A673 (cell line): ENCODE measurements at regions not wholly inside any gene's neighbourhood (a gene's known extent, or its start where the extent isn't known, plus 50 kb on each side); places are given as distances from the start of the nearest gene placed in this dataset.

Experiments
- CTCF ChIP-seq: fragments of 300-800, 200-600 bp; sonication (generic); conservative IDR thresholded peaks from 2 replicates; pipeline ENCODE4 v1.5.1; 2017; ENCODE audit warnings: low read depth, mild to moderate bottlenecking, antibody characterized with exemption, low read length, moderate library complexity, mixed read lengths
- EZH2 ChIP-seq: fragments of 200-600 bp; sonication (generic); IDR thresholded peaks from 2 replicates; pipeline ENCODE4 v1.6.1; 2017; ENCODE audit warnings: borderline replicate concordance, low read depth, mild to moderate bottlenecking, mixed read lengths, antibody characterized with exemption, low read length; ENCODE audit not compliant: poor library complexity, severe bottlenecking

- TF ChIP-seq CTCF: no peak
- no peak for TF ChIP-seq EZH2
These were observed 94.9 kb downstream of the ZWINT start for GRCh38 chr10:56266120-56266519.
